ENCODE measurements at regions not wholly inside any gene's neighbourhood (a gene's known extent, or its start where the extent isn't known, plus 50 kb on each side); places are given as distances from the start of the nearest gene placed in this dataset.

DNA sequence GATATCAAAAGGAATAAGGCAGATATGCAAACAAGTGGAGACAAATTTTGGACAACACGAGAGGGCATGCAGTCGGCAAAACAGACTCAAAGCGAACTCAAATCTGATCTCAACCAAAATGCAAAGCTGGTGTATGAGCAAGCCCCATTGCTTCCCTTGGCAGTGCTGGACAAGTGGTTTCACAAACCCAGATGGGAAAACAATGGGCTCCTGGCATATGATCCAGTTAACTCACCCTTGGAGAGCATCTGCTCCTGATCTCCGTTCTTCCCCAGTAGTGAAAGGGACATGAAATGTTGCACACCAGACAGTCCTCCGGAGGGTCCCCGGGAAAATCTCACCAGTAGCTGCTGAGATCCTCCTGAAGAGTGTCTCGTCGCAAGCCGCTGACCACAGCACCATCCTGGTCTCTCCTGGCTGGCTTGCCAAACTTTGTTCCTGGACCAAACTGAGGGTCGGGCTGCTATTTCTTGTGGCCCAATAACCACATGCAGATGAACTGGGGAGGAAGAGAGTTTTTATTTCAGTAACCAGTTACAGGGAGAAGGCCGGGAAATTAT lies 84.3 kb upstream of the THBS2 start:
- TF ChIP-seq ARNT (IDR thresholded peaks at IDR 0.05) = no peak
- no peak for TF ChIP-seq ZNF384 (IDR thresholded peaks at IDR 0.05)
- no peak for TF ChIP-seq FOXA1 (IDR thresholded peaks at IDR 0.05)
